Pulmonary artery endothelial cell (primary cell): ENCODE measurements at regions not wholly inside any gene's neighbourhood (a gene's known extent, or its start where the extent isn't known, plus 50 kb on each side); places are given as distances from the start of the nearest gene placed in this dataset.
"Not testable (repeated sequence)": the region's sequence is repeated elsewhere in the genome, so short reads cannot be mapped to it uniquely, and the experiment has no call there.

Experiments
- DNase-seq: peaks from one replicate; pipeline ENCODE4 v3.0.0-alpha.2; 2011; ENCODE audit warnings: low read depth, low spot score

DNA sequence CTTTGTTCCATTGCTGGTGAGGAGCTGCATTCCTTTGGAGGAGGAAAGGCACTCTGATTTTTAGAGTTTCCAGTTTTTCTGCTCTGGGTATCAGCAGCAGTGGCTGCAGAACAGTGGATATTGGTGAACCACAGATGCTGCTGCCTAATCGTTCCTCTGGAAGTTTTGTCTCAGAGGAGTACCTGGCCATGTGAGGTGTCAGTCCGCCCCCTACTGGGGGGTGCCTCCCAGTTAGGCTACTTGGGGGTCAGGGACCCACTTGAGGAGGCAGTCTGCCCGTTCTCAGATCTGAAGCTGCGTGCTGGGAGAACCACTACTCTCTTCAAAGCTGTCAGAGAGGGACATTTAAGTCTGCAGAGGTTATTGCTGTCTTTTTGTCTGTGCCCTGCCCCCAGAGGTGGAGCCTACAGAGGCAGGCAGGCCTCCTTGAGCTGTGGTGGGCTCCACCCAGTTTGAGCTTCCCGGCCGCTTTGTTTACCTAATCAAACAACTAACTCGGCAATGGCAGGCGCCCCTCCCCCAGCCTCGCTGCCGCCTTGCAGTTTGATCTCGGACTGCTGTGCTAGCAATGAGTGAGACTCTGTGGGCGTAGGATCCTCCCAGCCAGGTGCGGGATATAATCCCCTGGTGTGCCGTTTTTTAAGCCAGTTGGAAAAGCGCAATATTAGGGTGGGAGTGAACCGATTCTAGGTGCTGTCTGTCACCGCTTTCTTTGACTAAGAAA is 467.3 kb upstream of the TBL1XR1 start:
- DNase-seq = not testable (repeated sequence)

DNA sequence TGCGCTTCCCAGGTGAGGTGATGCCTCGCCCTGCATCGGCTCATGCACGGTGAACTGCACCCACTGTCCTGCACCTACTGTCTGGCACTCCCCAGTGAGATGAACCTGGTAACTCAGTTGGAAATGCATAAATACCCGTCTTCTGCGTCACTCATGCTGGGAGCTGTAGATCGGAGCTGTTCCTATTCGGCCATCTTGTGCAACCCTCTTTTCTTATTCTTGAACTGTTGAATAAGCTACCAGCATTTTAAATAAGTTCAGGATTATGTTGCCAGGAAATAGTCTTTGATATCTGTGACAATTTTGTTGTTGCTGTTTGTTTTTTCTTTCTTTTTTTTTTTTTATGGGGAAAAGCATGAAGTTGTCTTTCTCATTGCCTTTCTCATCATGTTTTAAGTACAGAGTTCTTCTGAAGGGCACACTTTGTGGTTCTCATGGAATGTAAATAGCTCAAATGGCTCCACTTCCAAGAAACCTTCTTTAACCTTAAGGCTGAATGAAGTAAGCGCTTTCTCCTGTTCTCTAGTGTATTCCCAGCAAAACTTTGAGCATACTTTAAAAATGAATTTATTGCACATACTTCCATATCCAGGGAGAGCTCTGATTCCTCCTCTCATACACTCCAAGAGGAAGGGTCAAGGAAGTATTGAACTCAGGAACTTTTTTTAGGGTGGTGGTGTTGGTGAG is 468.0 kb upstream of the TBL1XR1 start:
- no peak for DNase-seq

DNA sequence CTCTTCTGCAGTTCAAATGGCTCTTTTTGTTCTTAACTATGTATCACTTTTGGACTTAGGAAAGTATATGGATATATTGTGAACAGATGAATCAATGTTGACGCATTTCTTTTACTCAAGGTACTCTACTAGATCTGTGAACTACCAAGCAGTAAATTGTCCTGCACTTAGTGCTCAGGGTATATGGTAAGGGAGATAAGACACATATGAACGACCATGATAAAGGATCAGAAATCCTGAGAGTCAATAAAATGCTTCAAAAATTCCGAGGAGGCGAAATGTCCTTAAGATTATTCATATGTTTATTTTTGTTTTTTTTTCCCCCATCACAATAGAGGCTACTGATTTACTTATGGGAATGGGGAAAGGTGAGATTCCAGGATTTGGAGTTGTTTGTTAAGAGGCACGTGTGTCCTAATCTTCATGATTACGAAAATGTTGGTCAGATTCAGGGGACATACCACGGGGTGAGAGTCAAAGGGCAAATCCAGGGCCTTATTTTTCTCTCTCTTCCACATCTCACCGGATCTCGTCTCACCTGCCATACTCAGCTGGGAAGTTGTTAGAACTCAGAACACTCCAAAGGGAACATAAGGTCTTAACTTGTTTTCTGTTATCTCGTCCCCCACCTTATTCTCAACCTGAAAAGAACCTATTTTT is 475.1 kb upstream of the TBL1XR1 start:
- DNase-seq = no peak

DNA sequence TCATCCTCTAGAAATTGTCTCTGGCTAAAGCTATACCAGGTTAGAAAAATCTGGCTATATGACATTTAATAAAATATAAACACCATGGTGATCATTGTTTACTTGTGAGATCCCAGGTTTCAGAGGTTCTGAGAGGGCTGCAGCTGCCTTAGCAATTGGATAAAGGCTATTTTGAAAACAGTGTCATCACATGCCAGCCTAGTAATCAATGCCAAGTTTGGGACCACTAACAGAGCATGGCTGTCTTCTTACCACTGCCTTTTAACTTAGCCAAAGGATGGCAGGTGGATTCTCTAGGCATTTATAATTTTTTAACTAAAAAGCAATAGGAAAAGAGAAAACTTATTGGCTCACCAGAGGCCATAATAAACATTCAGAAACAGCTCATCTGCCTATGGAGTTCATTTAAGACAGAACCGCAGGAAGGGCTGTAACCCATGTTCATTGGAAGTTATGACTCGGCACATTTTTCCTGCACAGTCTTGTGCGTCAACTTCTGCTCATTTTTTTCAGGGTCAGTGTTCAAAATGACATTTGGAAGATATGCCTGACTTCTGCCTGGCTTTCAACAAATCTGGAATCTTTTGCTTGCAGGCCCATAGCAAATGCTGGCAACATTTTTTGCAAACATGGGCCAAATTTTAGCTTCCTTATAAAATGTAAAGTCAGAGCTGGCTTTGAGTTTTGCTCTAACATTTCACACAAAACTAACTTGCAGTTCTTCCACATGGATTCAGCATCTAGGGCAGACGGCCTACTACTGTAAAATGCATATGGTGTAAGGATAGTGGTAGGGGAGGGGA is 476.0 kb upstream of the TBL1XR1 start:
- no peak for DNase-seq

DNA sequence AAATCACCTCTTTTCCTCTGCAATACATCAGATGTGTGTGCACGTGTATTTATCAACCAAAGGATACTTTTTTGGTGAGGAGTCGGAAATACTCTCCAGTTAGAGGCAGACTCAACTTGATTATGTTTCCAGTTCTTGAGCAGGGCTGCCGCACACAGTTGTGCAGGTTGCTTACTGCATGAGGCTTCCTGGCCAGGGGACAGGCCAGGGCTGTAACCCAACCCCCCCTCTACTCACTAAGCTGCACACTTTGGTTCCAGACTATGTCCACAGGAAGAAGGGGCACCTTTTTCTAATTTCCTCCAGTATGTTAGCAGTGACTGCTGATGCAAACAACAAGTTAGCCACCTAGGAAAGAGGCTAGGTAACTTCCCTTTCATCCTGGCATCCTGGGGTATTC is 476.9 kb upstream of the TBL1XR1 start:
- no peak for DNase-seq

DNA sequence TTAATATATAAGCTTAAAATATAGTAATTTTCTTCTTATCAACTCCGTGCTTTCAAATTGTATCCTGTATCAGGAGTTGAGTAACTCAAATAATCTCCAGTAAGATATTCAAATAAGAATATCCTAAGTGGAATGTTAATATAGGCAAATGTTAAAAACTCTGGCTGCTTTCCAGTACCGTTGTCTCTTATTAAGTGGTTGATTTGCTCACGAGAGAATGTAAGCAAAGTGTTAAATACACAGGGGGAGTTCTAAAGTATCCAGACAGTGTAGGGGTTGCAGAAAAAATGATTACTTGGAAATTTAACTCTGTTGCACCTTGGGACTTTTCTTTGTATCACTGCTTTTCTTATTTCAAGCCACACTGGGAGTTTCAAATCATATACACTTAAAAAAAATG is 478.9 kb upstream of the TBL1XR1 start:
- DNase-seq = no peak

DNA sequence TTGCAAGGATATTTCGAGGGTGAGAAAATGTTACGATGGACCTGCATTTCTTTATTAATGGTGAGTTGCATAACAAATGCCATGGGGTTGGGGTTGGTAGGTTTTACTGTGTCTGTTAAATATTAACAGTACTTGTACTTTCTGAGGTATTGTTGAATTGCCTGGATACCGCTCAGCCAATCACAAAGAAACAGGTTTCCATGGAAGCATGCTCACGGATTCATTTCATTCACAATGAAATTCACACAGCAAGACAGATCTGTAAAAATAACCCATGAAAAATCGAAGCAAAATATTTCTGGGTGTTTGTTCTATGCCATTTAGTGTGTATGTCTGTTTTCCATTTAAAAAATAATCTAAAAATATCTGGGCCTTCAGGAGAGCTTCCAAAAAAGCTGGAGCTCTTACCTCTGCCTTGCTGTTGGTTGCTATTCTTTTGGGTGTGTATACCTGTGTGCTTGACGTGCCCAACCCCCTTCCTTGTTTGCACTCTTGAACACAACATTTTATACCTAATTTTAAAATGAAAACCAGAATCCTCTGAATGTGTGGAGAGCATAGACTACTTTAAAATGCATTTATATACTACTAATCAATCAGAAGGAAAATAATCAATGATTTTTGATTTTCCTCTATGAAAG is 479.8 kb upstream of the TBL1XR1 start:
- no peak for DNase-seq

DNA sequence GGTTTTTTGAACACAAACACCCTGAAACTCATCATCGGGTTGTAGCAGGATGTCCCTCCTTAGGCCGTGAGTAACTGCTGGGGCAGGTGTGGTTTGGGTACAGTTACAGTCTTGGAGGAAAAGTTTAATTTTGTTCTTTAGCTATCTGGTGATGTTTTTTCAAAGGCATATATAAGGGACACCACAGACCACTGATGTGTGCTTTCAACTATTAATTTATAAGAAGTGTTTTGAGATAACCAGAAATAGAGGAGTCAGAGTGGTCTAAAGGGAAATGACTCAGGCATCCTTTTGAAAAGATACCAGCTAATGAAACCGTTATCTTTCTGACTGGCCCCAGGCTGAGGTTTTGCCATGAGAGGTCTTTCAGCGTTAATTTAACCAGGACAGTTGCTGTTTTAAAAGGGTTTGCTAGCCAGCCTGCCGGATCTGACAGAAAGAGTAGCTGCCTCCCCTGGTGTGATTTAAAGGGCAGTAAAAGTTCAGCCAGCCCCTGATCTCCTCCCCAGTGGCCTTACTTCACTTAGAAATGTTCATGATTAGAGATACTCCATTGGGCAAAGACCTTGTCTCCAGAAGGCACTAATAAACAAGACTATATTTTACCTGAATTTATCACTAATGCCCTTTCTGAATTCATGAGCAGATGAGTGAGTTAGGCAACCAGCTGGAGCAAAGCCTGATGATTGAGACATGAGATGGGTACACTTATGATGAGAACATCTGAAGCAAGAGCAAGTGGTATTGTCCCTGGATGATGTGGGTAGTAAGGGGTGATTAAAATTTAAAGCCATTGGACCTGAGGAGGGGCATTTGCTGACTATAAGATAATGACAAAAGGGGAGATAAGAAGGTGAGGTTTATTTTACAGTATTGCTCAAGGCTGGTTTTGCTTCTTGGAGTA is 482.5 kb upstream of the TBL1XR1 start:
- peak; percentile 33 for DNase-seq

DNA sequence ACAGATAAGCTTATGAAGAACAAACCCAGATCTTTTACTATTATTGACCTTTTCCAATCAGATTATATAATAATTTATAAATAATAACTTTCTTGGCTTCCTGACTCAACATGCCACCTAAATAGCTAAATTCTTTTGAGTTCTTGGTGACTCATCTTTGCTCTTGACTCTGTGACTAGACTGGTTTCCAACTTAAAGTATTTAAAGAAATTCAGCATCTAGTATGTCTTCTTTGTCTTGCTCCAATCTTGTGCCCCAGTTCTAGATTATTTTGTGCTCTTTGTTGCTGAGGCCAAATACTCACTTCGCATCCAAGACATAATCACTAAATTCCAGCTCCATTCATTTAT is 483.2 kb upstream of the TBL1XR1 start:
- no peak for DNase-seq

DNA sequence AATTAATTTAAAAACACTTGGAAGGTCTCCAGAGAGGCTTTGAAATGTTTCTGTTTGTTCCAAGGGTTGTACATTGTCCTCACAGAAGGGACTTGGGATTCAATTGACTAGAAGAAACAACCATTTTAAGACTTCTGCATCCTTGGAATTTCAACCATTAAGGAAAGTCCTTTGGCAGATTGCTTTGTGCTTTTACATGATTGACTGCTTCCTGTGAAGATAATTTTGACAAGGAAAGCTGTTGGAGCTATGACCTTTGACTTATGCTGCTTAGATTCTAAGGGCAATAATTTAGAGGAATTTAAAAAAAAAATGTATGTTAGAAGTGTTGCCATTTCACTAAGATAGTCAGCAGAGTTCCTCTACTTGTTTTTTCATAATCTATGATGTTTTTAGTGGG is 483.9 kb upstream of the TBL1XR1 start:
- peak; percentile 26 for DNase-seq

DNA sequence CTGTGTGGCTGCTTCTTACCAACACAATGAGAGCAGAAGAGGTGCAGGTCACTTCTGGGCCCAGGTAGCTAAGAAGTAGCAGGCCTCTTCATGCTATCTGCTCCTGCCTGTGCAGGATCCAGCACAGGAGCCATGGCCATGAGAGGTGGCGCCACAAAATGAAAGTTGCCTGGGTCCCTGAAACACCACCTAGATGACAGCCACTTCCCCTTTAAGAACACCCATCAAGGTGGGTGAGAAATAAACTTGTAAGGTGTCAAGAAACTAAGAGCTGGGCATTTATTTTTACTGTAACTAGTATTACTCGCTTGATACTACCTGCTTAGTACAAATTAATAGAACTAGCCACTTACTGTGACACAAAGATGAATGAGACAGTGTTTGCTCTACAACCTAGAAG is 484.6 kb upstream of the TBL1XR1 start:
- no peak for DNase-seq

DNA sequence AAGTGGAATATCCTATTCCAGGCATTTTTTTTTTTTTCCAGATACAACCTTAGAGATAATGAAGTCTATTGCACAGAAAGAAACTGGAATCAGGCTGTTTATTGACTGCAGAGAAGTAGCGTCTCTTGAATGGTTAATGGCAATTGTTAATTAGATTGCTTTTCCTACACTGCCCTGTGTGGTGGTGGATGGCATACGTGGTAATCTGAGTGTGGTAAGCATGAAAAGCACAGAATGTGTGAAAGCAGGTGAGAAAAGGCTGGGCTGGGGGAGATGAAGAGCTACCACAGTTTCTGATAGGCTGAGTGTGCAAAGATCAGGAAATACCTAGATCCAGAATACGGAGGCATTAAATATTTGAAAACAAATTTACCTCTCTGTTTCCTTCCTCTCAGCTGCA is 486.3 kb upstream of the TBL1XR1 start:
- DNase-seq = no peak

DNA sequence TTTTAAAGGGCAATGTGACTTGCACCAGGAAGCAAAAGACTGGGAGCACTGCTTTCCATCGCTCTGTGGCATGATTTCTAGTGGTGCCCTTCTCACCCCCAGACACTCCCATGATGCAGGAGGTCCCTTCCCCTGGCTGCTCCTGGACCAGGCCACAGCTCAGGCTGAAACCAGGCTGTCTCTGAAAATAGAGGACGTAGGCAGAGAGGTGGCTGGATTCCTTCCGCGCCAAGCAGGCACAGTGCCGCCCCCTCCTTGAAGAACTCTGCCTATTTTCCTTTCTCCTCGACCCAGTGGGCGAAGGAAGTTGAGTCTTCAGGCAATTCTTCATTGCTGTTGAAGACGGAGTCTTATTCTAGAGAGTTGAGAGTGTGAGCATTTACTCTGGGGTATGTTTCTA is 489.4 kb upstream of the TBL1XR1 start:
- no peak for DNase-seq

DNA sequence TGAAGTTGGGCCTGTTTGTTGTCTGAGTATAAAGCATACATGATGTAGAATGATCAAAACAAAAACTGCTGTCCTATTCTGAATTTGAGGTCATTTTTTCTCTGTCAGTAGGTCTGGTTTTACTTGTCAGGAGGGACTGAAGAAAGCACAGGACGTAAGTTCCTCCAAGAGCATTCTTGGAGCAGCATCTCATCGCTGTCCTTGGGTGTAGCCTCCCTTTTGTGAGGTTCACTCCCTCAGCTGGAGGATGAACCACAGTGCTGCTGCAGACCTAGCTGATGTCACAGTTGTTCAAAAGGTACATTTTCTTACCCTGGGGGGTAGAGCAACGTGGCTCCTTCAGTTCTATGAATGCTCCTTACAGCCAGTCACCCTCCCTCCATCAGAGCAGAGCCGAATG is 490.0 kb upstream of the TBL1XR1 start:
- no peak for DNase-seq

DNA sequence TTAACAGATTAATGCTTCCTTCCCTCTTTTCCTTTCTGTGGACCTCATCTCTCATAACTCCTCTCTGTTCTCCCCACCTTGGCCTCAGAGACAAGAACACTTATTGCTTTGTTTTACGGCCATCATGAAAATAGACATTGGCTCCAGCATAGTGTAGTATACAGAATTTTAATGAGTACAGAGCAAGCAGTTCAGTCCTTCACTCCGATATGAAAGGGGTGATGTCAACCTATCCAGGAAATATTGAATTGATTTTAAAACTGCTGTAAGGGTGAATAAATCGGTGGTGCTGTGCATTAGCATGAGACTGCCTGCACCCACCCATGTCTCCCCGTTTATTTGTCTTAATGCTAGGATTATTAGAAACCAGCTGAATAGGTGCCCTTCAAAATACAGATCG is 490.9 kb upstream of the TBL1XR1 start:
- no peak for DNase-seq

DNA sequence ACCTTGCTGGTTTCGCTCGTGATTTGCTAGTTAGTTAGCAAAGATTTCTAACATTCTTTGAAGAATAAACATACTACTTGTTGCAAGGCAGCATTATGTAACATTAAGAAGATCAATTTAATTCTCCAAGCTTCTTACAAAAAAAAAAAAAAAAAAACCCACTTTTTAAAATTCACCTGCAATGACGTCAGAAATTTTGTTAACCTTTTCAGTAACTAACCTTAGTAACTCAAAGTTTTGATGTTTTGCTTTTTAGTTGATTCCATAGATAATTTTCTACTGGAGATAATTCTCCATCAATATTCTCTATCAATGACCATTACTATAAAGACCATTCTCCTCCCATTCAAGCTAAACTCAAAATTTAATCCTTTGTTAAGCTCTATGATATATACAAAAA is 491.8 kb upstream of the TBL1XR1 start:
- no peak for DNase-seq

DNA sequence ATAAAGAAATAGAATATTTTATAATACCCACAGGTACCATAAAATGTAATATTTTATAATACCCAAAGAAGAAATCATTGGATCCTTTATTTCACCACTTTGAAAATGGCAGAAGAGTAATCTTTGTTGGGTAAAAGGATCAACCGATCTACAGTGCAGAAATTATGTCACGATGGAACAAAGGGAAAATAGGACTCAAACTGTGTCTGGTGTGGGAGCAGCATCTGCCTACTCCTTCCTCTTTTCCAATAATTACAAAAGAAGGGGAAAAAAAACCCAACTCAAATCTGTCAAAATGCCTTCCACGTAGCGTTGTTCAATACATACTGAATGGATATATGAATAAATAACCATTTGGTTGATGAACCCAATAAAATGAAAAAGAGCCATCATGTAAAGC is 492.6 kb upstream of the TBL1XR1 start:
- no peak for DNase-seq

DNA sequence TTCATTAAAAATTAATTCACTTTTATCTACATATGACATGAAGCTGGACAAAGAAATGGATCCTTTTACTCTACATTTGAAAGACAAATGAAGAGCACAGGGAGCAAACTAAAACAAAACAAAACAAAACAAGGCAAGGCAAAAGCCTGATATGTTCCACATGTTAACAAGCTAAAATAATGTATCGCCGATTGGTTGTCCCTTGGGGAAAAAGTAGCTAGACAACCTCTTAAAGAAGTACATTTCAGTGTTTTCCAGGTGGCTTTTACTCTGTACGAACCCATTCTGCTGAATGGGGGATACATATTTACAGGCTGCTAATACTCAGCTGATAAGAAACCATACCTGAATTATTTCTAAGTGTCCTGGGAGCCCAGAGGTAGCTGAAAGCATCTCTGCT is 493.0 kb upstream of the TBL1XR1 start:
- DNase-seq = no peak

DNA sequence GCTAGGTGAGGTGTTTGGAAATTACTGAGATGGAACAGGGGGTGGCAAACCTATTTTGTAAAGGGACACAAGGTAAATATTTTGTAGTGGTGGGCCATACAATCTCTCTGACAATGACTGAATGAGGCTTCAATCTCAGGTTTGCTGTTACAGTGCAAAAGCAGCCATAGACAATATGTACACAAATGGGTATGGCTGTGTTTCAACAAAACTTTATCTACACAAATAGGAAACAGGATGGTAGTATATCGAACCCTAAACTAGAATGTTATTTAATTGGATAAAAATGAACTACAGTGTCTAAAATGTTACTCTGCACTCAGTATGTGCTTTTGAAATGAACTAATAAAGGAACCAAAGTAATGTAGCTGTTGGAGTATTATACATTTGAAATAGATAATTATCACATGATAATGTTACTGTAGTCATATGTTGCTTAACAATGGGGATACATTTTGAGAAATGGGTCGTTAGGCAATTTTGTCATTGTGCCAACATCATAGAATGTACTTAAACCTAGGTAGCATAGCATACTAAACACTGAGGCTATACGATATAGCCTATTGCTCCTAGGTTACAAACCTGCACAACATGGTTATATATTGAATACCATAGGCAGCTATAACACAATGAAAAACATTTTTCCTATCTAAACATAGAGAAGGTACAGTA is 495.2 kb upstream of the TBL1XR1 start:
- DNase-seq = no peak
